Endodermal cell (in vitro differentiated cells): ENCODE measurements at regions not wholly inside any gene's neighbourhood (a gene's known extent, or its start where the extent isn't known, plus 50 kb on each side); places are given as distances from the start of the nearest gene placed in this dataset.

ENCODE experiments used
- DNase-seq: peaks from one replicate; pipeline ENCODE4 v3.0.0-alpha.2; 2017
- H3K27ac ChIP-seq: 2 replicates; pipeline ENCODE4 v1.5.1; 2013; ENCODE audit warnings: mild to moderate bottlenecking, low read depth, low read length, moderate library complexity
- H3K27me3 ChIP-seq: 2 replicates; pipeline ENCODE4 v1.6.1; 2013; ENCODE audit warnings: mild to moderate bottlenecking, low read length, moderate library complexity; ENCODE audit not compliant: insufficient read depth, control insufficient read depth, poor library complexity, severe bottlenecking
- H3K36me3 ChIP-seq: 2 replicates; pipeline ENCODE4 v1.7.0; 2013; ENCODE audit warnings: mild to moderate bottlenecking, low read length, moderate library complexity; ENCODE audit not compliant: control insufficient read depth, insufficient read depth
- H3K4me1 ChIP-seq: one replicate; pipeline ENCODE4 v1.7.0; 2013; ENCODE audit warnings: low read length; ENCODE audit not compliant: control insufficient read depth, insufficient read depth
- H3K4me3 ChIP-seq: 2 replicates; pipeline ENCODE4 v1.5.1; 2013; ENCODE audit warnings: mild to moderate bottlenecking, low read length, moderate library complexity
- H3K9ac ChIP-seq: 2 replicates; pipeline ENCODE4 v1.6.1; 2013; ENCODE audit warnings: mild to moderate bottlenecking, low read length, moderate library complexity; ENCODE audit not compliant: poor library complexity, severe bottlenecking; ENCODE audit errors: extremely low read depth
- H3K9me3 ChIP-seq: 2 replicates; pipeline ENCODE4 v1.6.1; 2013; ENCODE audit warnings: mild to moderate bottlenecking, low read length, moderate library complexity; ENCODE audit not compliant: control insufficient read depth
- H3K27ac Mint-ChIP-seq: 2 replicates; pipeline ENCODE4 v1.8.0; 2020; ENCODE audit warnings: mixed read lengths
- H3K27me3 Mint-ChIP-seq: 2 replicates; pipeline ENCODE4 v1.8.0; 2021; ENCODE audit warnings: mild to moderate bottlenecking, mixed read lengths; ENCODE audit not compliant: insufficient read depth
- H3K36me3 Mint-ChIP-seq: 2 replicates; pipeline ENCODE4 v1.8.0; 2020; ENCODE audit warnings: low read depth, mixed read lengths
- H3K4me1 Mint-ChIP-seq: 2 replicates; pipeline ENCODE4 v1.8.0; 2020; ENCODE audit warnings: mixed read lengths
- H3K4me3 Mint-ChIP-seq: 2 replicates; pipeline ENCODE4 v1.8.0; 2020; ENCODE audit warnings: mild to moderate bottlenecking, moderate library complexity, mixed read lengths
- H3K9me3 Mint-ChIP-seq: 2 replicates; pipeline ENCODE4 v1.8.0; 2020; ENCODE audit warnings: mild to moderate bottlenecking, mixed read lengths
- CTCF ChIP-seq: fragments of 200-600 bp; sonication (generic); conservative IDR thresholded peaks from 2 replicates; pipeline ENCODE4 v1.5.0; 2021; ENCODE audit warnings: antibody characterized with exemption, mild to moderate bottlenecking
- WGBS, 2 experiments: methylation state at CpG; one replicate each; pipeline versions ENCODE4 v1.1.5 to v1.1.7; 2013; ENCODE audit warnings: missing lambda C conversion rate in 2 of 2, mixed read lengths in 1 of 2; ENCODE audit not compliant: insufficient coverage in 1 of 2, insufficient read length in 1 of 2; 5-methylcytosine and 5-hydroxymethylcytosine counted together

GRCh38 chr7:153030976-153031375 is 271.4 kb downstream of the ACTR3B start:
- H3K36me3 Mint-ChIP-seq, result no peaks in the 10 kb centered on the region
- H3K36me3 ChIP-seq, result no peaks in the 10 kb centered on the region
- H3K4me3 Mint-ChIP-seq, result no peak overlapping the region
- H3K9me3 Mint-ChIP-seq, result peaks cover 2% of the 10 kb centered on the region
- peaks cover 17% of the 10 kb centered on the region for H3K4me1 Mint-ChIP-seq
- no peak overlapping the region for H3K4me3 ChIP-seq
- H3K27ac Mint-ChIP-seq, result no peak overlapping the region
- H3K27me3 ChIP-seq, result no peaks in the 10 kb centered on the region
- WGBS, 2 experiments, result 59% methylated on average over 4 of the region's 5 CpGs; no CpG with 5 or more reads in 1 of the 2 experiments
- H3K9ac ChIP-seq, result no peak overlapping the region
- no peaks in the 10 kb centered on the region for H3K4me1 ChIP-seq
- DNase-seq, result no peak
- H3K9me3 ChIP-seq, result no peaks in the 10 kb centered on the region
- no peak for TF ChIP-seq CTCF
- no peaks in the 10 kb centered on the region for H3K27me3 Mint-ChIP-seq
- no peak overlapping the region for H3K27ac ChIP-seq

- WGBS, 2 experiments, result 92 to 100% methylated on average over 2 to 8 of the region's 8 CpGs
- H3K9ac ChIP-seq, result no peak overlapping the region
Observed at GRCh38 chr7:153034791-153035190, 275.2 kb downstream of the ACTR3B start.

GRCh38 chr7:153036396-153037063 is 277.0 kb downstream of the ACTR3B start:
- Histone ChIP-seq H3K27ac (no peak overlapping the region), H3K9ac (no peak overlapping the region), H3K9me3 (no peaks in the 10 kb centered on the region), H3K27me3 (no peaks in the 10 kb centered on the region), H3K36me3 (no peaks in the 10 kb centered on the region), H3K4me3 (no peak overlapping the region), H3K4me1 (no peaks in the 10 kb centered on the region)
- H3K36me3 Mint-ChIP-seq, result no peaks in the 10 kb centered on the region
- no peaks in the 10 kb centered on the region for H3K27me3 Mint-ChIP-seq
- H3K4me1 Mint-ChIP-seq, result peaks cover 3% of the 10 kb centered on the region
- no peak for TF ChIP-seq CTCF
- DNase-seq, result no peak
- WGBS, 2 experiments, result 85% methylated on average over 2 of the region's 4 CpGs; no CpG with 5 or more reads in 1 of the 2 experiments
- H3K9me3 Mint-ChIP-seq, result peaks cover 2% of the 10 kb centered on the region
- H3K4me3 Mint-ChIP-seq, result no peak overlapping the region
- H3K27ac Mint-ChIP-seq, result no peak overlapping the region

More at GRCh38 chr7:153034791-153035190, 275.2 kb downstream of the ACTR3B start:
- no peaks in the 10 kb centered on the region for H3K27me3 ChIP-seq
- TF ChIP-seq CTCF, result no peak
- DNase-seq, result no peak
- Mint-ChIP-seq H3K36me3 (no peaks in the 10 kb centered on the region), H3K4me1 (peaks cover 9% of the 10 kb centered on the region), H3K27ac (no peak overlapping the region), H3K4me3 (no peak overlapping the region), H3K27me3 (no peaks in the 10 kb centered on the region), H3K9me3 (peaks cover 2% of the 10 kb centered on the region)
- no peaks in the 10 kb centered on the region for H3K36me3 ChIP-seq
- no peaks in the 10 kb centered on the region for H3K9me3 ChIP-seq
- H3K4me3 ChIP-seq, result no peak overlapping the region
- no peak overlapping the region for H3K27ac ChIP-seq
- H3K4me1 ChIP-seq, result no peaks in the 10 kb centered on the region
